Endodermal cell (in vitro differentiated cells): ENCODE measurements at regions not wholly inside any gene's neighbourhood (a gene's known extent, or its start where the extent isn't known, plus 50 kb on each side); places are given as distances from the start of the nearest gene placed in this dataset.

ENCODE experiments used
- DNase-seq: peaks from one replicate; pipeline ENCODE4 v3.0.0-alpha.2; 2017
- H3K27ac ChIP-seq: 2 replicates; pipeline ENCODE4 v1.5.1; 2013; ENCODE audit warnings: mild to moderate bottlenecking, low read depth, low read length, moderate library complexity
- H3K27me3 ChIP-seq: 2 replicates; pipeline ENCODE4 v1.6.1; 2013; ENCODE audit warnings: mild to moderate bottlenecking, low read length, moderate library complexity; ENCODE audit not compliant: insufficient read depth, control insufficient read depth, poor library complexity, severe bottlenecking
- H3K36me3 ChIP-seq: 2 replicates; pipeline ENCODE4 v1.7.0; 2013; ENCODE audit warnings: mild to moderate bottlenecking, low read length, moderate library complexity; ENCODE audit not compliant: control insufficient read depth, insufficient read depth
- H3K4me1 ChIP-seq: one replicate; pipeline ENCODE4 v1.7.0; 2013; ENCODE audit warnings: low read length; ENCODE audit not compliant: control insufficient read depth, insufficient read depth
- H3K4me3 ChIP-seq: 2 replicates; pipeline ENCODE4 v1.5.1; 2013; ENCODE audit warnings: mild to moderate bottlenecking, low read length, moderate library complexity
- H3K9ac ChIP-seq: 2 replicates; pipeline ENCODE4 v1.6.1; 2013; ENCODE audit warnings: mild to moderate bottlenecking, low read length, moderate library complexity; ENCODE audit not compliant: poor library complexity, severe bottlenecking; ENCODE audit errors: extremely low read depth
- H3K9me3 ChIP-seq: 2 replicates; pipeline ENCODE4 v1.6.1; 2013; ENCODE audit warnings: mild to moderate bottlenecking, low read length, moderate library complexity; ENCODE audit not compliant: control insufficient read depth
- H3K27ac Mint-ChIP-seq: 2 replicates; pipeline ENCODE4 v1.8.0; 2020; ENCODE audit warnings: mixed read lengths
- H3K27me3 Mint-ChIP-seq: 2 replicates; pipeline ENCODE4 v1.8.0; 2021; ENCODE audit warnings: mild to moderate bottlenecking, mixed read lengths; ENCODE audit not compliant: insufficient read depth
- H3K36me3 Mint-ChIP-seq: 2 replicates; pipeline ENCODE4 v1.8.0; 2020; ENCODE audit warnings: low read depth, mixed read lengths
- H3K4me1 Mint-ChIP-seq: 2 replicates; pipeline ENCODE4 v1.8.0; 2020; ENCODE audit warnings: mixed read lengths
- H3K4me3 Mint-ChIP-seq: 2 replicates; pipeline ENCODE4 v1.8.0; 2020; ENCODE audit warnings: mild to moderate bottlenecking, moderate library complexity, mixed read lengths
- H3K9me3 Mint-ChIP-seq: 2 replicates; pipeline ENCODE4 v1.8.0; 2020; ENCODE audit warnings: mild to moderate bottlenecking, mixed read lengths
- CTCF ChIP-seq: fragments of 200-600 bp; sonication (generic); conservative IDR thresholded peaks from 2 replicates; pipeline ENCODE4 v1.5.0; 2021; ENCODE audit warnings: antibody characterized with exemption, mild to moderate bottlenecking
- WGBS, 2 experiments: methylation state at CpG; one replicate each; pipeline versions ENCODE4 v1.1.5 to v1.1.7; 2013; ENCODE audit warnings: missing lambda C conversion rate in 2 of 2, mixed read lengths in 1 of 2; ENCODE audit not compliant: insufficient coverage in 1 of 2, insufficient read length in 1 of 2; 5-methylcytosine and 5-hydroxymethylcytosine counted together

- no peak for TF ChIP-seq CTCF
- H3K36me3 ChIP-seq: no peaks in the 10 kb centered on the region
- no peak overlapping the region for H3K4me3 Mint-ChIP-seq
- H3K27ac ChIP-seq: no peak overlapping the region
- no peaks in the 10 kb centered on the region for H3K9me3 ChIP-seq
- H3K36me3 Mint-ChIP-seq: no peaks in the 10 kb centered on the region
- WGBS, 2 experiments: 33 to 37% methylated on average over 1 of the region's 1 CpG
- H3K27me3 ChIP-seq: no peaks in the 10 kb centered on the region
- H3K4me1 Mint-ChIP-seq: no peaks in the 10 kb centered on the region
- no peak overlapping the region for H3K9ac ChIP-seq
- no peaks in the 10 kb centered on the region for H3K9me3 Mint-ChIP-seq
- no peak for DNase-seq
- H3K4me3 ChIP-seq: no peak overlapping the region
- H3K27ac Mint-ChIP-seq: no peak overlapping the region
- no peaks in the 10 kb centered on the region for H3K27me3 Mint-ChIP-seq
- H3K4me1 ChIP-seq: no peaks in the 10 kb centered on the region
Measured at GRCh38 chr5:96506376-96506775, 73.3 kb upstream of the PCSK1 start.

GRCh38 chr5:96506866-96507527 lies 73.9 kb upstream of the PCSK1 start:
- H3K36me3 Mint-ChIP-seq: no peaks in the 10 kb centered on the region
- H3K27me3 Mint-ChIP-seq: no peaks in the 10 kb centered on the region
- no peak for DNase-seq
- 72 to 81% methylated on average over 3 to 7 of the region's 7 CpGs for WGBS, 2 experiments
- Histone ChIP-seq H3K27ac (no peak overlapping the region), H3K27me3 (no peaks in the 10 kb centered on the region), H3K9me3 (no peaks in the 10 kb centered on the region), H3K36me3 (no peaks in the 10 kb centered on the region), H3K4me3 (no peak overlapping the region), H3K9ac (no peak overlapping the region), H3K4me1 (no peaks in the 10 kb centered on the region)
- no peak overlapping the region for H3K27ac Mint-ChIP-seq
- no peak overlapping the region for H3K4me3 Mint-ChIP-seq
- no peak for TF ChIP-seq CTCF
- no peaks in the 10 kb centered on the region for H3K4me1 Mint-ChIP-seq
- no peaks in the 10 kb centered on the region for H3K9me3 Mint-ChIP-seq

DNA sequence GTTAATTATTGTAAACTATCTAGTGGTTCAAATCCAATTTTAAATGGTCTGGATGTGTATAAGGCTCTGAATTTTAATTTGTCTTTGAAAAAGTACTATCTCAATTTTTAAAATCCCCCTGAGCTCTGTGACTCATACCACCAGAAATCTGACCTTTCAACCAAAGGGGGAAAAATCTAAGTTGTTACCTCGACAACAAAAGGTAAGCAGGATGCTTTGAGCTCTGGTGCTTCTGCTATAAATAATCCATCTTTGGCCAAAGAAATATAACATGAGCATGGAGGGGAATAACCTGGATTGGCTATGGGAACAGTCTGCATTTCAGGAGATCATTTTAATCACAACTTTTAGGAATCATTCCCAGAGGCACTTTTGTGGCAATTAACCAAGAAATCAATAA lies 76.3 kb upstream of the PCSK1 start:
- no peaks in the 10 kb centered on the region for H3K36me3 Mint-ChIP-seq
- no peak for DNase-seq
- H3K4me1 Mint-ChIP-seq: no peaks in the 10 kb centered on the region
- no peaks in the 10 kb centered on the region for H3K9me3 ChIP-seq
- H3K4me3 ChIP-seq: no peak overlapping the region
- no peaks in the 10 kb centered on the region for H3K27me3 ChIP-seq
- H3K9me3 Mint-ChIP-seq: no peaks in the 10 kb centered on the region
- TF ChIP-seq CTCF: no peak
- H3K4me3 Mint-ChIP-seq: no peak overlapping the region
- H3K36me3 ChIP-seq: no peaks in the 10 kb centered on the region
- 0% methylated on average over 1 of the region's 1 CpG for WGBS, 2 experiments
- H3K4me1 ChIP-seq: no peaks in the 10 kb centered on the region
- no peaks in the 10 kb centered on the region for H3K27me3 Mint-ChIP-seq
- H3K9ac ChIP-seq: no peak overlapping the region
- no peak overlapping the region for H3K27ac ChIP-seq
- H3K27ac Mint-ChIP-seq: no peak overlapping the region
